ENCODE measurements at regions not wholly inside any gene's neighbourhood (a gene's known extent, or its start where the extent isn't known, plus 50 kb on each side); places are given as distances from the start of the nearest gene placed in this dataset.

DNA sequence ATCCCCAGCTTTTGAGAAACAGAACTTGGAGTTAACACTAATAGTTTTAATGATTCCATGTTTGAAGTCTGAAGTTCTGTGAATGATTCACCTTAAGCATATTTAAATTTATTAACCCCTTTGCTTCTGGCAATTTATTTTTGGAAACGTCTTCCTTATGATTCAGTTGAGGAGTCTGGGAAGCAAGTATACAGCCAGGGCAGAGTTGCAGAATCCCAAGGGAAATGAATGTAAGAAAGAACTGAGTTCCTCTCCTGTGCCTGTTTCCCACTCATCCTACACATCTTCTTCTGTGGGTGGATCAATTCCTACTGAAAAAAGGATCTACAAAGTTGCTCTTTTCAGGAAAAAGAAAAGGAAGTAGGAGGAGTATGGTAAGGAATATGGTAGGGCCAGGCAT is 108.2 kb upstream of the CCDC91 start:
- TF ChIP-seq HNF4A (CRISPR knock-in tag; IDR thresholded peaks at IDR 0.05) (no peak), ZNF530 (CRISPR knock-in tag; IDR thresholded peaks at IDR 0.05; ENCODE audit: low read depth) (no peak)
